Neural cell (in vitro differentiated cells): ENCODE measurements at regions not wholly inside any gene's neighbourhood (a gene's known extent, or its start where the extent isn't known, plus 50 kb on each side); places are given as distances from the start of the nearest gene placed in this dataset.

Experiments used
- MXI1 ChIP-seq: fragments of 450-650 bp; conservative IDR thresholded peaks from 2 replicates; pipeline ENCODE4 v1.6.1; 2014; ENCODE audit warnings: antibody characterized with exemption, mild to moderate bottlenecking; ENCODE audit not compliant: poor library complexity, severe bottlenecking
- TF ChIP-seq, protein P1 (sequence below): fragments of 450-650 bp; IDR thresholded peaks from 2 replicates; pipeline ENCODE4 v1.5.1; 2014; ENCODE audit warnings: antibody characterized with exemption, mild to moderate bottlenecking, moderate library complexity; ENCODE audit not compliant: poor library complexity, severe bottlenecking

DNA sequence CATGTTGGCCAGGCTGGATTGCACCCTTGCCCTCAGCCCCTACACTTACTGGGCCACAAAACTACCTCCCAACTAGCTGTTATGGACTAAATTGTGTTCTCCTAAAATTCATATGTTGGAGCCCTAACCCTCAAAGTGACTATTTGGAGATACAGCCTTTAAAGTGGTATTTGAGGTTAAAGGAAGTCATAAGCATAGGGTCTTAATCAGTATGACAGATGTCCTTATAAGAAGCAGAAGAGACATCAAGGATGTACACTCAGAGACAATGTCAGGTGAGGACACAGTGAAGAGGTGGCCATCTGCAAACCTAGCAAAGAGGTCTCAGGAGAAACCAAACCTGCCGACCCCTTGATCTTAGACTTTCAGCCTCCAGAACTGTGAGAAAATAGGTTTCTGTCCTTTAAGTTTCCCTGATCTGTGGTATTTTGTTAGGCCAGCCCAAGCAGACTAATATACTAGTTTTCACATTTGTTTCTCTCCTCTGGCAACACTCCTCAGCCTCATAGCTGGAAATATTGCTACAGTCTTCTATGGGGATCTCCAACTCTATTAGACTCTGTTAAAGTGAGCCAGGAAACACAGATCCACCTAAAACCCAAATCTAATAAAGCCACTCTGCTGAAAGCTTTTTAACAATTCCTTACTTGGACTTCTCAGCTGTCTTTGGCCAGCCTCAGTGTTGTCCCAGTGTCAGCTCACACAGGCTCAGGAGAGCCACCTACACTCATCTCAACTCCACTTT is 256.5 kb downstream of the TBC1D4 start:
- TF ChIP-seq, protein P1, sequence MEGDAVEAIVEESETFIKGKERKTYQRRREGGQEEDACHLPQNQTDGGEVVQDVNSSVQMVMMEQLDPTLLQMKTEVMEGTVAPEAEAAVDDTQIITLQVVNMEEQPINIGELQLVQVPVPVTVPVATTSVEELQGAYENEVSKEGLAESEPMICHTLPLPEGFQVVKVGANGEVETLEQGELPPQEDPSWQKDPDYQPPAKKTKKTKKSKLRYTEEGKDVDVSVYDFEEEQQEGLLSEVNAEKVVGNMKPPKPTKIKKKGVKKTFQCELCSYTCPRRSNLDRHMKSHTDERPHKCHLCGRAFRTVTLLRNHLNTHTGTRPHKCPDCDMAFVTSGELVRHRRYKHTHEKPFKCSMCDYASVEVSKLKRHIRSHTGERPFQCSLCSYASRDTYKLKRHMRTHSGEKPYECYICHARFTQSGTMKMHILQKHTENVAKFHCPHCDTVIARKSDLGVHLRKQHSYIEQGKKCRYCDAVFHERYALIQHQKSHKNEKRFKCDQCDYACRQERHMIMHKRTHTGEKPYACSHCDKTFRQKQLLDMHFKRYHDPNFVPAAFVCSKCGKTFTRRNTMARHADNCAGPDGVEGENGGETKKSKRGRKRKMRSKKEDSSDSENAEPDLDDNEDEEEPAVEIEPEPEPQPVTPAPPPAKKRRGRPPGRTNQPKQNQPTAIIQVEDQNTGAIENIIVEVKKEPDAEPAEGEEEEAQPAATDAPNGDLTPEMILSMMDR, result no peak
- no peak for TF ChIP-seq MXI1
